ENCODE measurements at regions not wholly inside any gene's neighbourhood (a gene's known extent, or its start where the extent isn't known, plus 50 kb on each side); places are given as distances from the start of the nearest gene placed in this dataset.

DNA sequence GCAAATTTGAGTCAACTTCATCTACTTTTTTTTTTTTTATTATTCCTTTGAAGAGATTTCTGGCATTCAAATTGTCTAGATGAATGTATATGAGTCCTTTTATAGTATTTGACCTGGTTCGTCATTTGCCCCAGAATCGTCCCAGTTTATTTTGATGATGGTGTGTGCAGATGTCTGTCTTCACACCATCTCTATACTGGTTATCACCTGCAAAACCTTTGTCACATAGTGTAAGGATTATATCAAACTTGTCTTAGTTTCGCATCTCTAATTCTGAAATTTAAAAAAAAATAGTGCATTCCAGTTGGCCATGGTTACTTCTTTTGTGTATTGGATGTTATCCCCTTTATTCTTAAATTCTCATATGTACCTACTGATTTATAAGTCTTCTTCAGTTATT, 70.5 kb upstream of the CD99 start:
- H3K27me3 Mint-ChIP-seq, result no peaks in the 10 kb centered on the region
- ChIA-PET POLR2A (no interaction called here), CTCF (no interaction called here)
- H3K27ac Mint-ChIP-seq, result no peak overlapping the region
- H3K4me3 Mint-ChIP-seq, result no peak overlapping the region
- H3K9me3 Mint-ChIP-seq, result no peaks in the 10 kb centered on the region
- H3K36me3 Mint-ChIP-seq (ENCODE audit: low read depth), result peaks cover 70% of the 10 kb centered on the region
- peaks cover 14% of the 10 kb centered on the region for H3K4me1 Mint-ChIP-seq
- no peak for DNase-seq

DNA sequence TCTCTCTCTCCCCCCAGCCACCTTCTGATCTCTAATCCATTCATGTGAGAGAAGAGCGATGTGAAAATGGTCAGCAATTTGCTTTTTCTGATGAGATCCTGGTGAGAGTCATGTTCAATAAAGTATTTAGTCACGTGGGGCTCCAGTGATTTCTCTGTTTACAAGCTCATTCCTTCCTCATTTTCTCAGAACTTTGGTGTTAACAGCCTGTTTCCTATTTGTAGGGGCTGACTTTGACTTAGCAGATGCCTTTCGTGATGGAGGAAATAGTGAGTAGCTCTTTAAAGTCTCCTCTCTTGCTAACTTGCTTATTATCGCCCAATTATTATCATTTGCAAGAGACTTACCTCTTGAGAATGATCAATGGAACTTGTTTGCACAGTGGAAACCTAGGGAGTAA, 72.6 kb upstream of the CD99 start:
- Mint-ChIP-seq H3K9me3 (no peaks in the 10 kb centered on the region), H3K27me3 (no peaks in the 10 kb centered on the region), H3K4me1 (peaks cover 28% of the 10 kb centered on the region), H3K27ac (no peak overlapping the region), H3K36me3 (ENCODE audit: low read depth) (peaks cover 75% of the 10 kb centered on the region), H3K4me3 (no peak overlapping the region)
- ChIA-PET POLR2A (no interaction called here), CTCF (no interaction called here)
- DNase-seq, result no peak

DNA sequence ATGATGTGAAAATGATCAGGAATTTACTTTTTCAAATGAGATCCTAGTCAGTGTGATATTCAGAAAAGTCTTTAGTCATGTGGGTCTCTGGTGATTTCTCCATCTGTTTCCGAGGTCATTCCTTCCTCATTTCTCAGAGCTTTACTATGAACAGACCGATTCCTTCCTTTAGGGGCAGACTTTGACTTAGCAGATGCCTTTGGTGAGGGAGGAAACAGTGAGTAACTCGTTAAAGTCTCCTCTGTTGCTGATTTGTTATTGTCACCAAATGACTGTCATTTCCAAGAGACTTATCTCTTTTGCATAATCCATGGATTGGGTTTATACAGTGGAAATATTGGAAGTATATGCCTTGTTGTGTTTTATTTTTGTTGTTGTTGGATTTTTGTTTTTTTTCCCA, 76.2 kb upstream of the CD99 start:
- CTCF ChIA-PET, result no interaction called here
- H3K27ac Mint-ChIP-seq, result peak overlapping the region; percentile 23
- no peak for DNase-seq
- H3K36me3 Mint-ChIP-seq (ENCODE audit: low read depth), result peaks cover 75% of the 10 kb centered on the region
- POLR2A ChIA-PET, result no interaction called here
- peaks cover 57% of the 10 kb centered on the region for H3K4me1 Mint-ChIP-seq
- H3K4me3 Mint-ChIP-seq, result no peak overlapping the region
- H3K27me3 Mint-ChIP-seq, result no peaks in the 10 kb centered on the region
- no peaks in the 10 kb centered on the region for H3K9me3 Mint-ChIP-seq

DNA sequence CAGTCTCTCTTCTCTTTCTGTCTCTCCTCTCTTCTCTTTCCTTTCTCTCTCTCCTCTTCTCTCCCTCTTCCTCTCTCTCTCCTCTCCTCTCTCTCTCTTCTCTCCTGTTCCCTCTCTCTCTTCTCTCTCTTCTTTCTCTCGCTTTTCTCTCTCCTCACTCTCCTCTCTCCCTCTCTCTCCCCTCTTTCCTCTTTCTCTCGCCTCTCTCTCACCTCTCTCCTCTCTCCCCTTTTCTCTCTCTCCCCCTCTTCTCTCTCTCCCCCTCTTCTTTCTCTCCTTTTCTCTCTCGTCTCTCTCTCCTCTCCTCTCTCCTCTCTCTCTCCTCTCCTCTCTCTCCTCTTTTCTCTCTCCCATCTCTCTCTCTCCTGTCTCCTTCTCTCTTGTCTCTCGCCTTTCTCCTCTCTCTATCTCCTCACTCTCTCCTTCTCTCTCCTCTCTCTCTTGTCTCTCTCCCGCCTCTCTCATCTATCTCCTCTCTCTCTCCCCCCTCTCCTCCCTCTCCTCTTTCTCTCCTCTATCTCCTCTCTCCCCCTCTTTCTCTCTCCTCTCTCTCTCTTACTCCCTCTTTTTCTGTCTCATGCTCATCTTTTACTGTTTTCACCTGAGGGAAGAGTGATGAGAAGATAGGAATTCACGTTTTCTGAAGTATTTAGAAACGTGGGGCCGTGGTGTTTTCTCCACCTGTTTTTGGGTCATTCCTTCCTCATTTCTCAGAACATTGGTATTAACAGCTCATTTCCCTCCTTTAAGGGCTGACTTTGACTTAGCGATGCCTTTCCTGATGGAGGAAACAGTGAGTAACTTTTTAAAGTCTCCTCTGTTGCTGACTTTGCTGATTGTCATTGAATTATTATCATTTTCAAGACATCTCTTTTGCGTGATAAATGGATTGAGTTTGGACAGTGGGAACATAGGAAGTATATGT, 80.6 kb upstream of the CD99 start:
- no peak for DNase-seq
- no peaks in the 10 kb centered on the region for H3K27me3 Mint-ChIP-seq
- peak overlapping the region; percentile 71 for H3K27ac Mint-ChIP-seq
- CTCF ChIA-PET, result no interaction called here
- H3K4me1 Mint-ChIP-seq, result peaks cover 64% of the 10 kb centered on the region
- H3K36me3 Mint-ChIP-seq (ENCODE audit: low read depth), result peaks cover 68% of the 10 kb centered on the region
- H3K9me3 Mint-ChIP-seq, result no peaks in the 10 kb centered on the region
- H3K4me3 Mint-ChIP-seq, result peak overlapping the region; percentile 89
- POLR2A ChIA-PET, result no interaction called here

DNA sequence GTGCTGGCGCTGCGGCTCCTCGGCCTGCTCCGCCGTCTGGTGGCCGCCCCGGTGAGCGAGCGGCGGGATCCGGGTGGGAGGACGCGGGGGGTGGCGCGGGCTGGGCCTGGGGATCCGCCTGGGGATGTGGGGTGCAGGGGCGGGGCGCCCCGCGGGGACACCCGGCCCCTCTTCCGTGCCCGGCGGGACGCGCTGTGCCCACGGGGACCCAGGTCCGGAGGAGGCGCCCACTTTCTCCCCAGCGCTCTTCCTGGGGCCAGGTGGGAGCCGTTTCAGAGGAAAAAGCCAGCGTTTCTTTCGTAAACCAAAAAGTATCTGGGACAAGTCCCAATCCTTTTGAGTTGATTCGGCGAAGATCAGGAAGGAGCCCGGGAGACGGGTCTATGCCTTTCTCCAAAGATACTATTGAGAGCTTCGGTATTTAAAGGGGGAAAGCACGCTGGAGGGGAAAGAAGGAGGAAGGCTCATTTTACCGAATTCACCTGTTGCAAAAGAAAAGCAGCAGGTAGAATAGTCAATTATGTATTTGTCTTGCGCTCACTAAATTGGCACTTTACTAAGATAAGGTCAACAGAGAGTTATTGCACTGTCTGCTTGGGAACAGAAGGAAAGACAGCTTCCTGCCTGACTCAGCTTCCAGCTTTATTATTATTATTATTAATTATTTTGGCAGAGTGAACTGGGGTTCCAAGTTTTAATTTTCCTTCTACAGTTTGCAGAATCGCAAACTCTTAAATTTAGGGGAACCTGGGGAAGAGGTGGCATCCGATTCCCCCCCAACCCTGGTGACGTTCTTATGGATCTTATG, 81.5 kb upstream of the CD99 start:
- ChIA-PET CTCF (no interaction called here), POLR2A (no interaction called here)
- Mint-ChIP-seq H3K27ac (peak overlapping the region; percentile 73), H3K36me3 (ENCODE audit: low read depth) (peaks cover 65% of the 10 kb centered on the region), H3K9me3 (no peaks in the 10 kb centered on the region), H3K4me1 (peaks cover 58% of the 10 kb centered on the region), H3K4me3 (peak overlapping the region; percentile 89), H3K27me3 (no peaks in the 10 kb centered on the region)
- DNase-seq, result no peak

DNA sequence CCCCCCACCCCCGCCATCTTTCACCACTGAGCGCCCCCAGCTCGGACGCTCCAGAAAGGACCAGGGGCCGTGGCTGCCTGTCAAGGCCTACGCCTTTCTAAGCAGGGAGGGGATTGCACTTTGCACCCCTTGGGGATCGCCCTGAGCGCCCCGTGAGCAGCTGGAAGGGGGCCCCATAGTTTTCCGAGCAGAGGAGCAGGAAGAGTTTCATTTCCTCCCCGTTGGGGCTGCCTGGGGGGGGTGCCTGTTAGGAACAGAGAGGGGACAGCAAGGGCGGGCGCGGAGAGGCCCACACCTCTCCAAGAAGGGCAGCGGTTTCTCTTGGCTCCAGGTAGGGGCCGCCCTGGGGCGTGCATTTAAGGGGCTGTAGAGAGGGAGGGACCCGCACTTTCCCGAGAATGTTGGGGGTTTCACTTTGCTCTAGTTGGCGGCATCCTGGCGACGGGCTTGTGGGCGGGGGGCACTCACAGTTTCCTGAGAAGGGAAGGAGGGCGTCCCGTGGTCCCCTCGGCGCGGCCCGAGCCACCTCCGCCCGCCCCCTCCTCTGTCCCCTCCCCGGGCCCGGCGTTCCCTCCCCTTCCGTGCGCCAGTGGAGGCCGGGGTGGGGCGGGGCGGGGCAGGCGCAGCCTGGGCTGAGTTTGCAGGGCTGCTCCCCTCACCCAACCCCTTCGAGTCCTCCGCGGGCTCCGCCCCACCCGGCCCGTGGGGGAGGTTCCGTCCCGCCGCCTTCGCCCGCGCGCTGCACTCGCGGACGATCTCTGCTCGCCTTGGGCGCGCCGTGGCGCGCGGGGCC, 82.3 kb upstream of the CD99 start:
- H3K36me3 Mint-ChIP-seq (ENCODE audit: low read depth), result peaks cover 57% of the 10 kb centered on the region
- H3K27ac Mint-ChIP-seq, result peak overlapping the region; percentile 85
- peak overlapping the region; percentile 89 for H3K4me3 Mint-ChIP-seq
- H3K27me3 Mint-ChIP-seq, result no peaks in the 10 kb centered on the region
- no peaks in the 10 kb centered on the region for H3K9me3 Mint-ChIP-seq
- CTCF ChIA-PET, result no interaction called here
- H3K4me1 Mint-ChIP-seq, result peaks cover 56% of the 10 kb centered on the region
- peak; percentile 91 for DNase-seq
- POLR2A ChIA-PET, result no interaction called here

DNA sequence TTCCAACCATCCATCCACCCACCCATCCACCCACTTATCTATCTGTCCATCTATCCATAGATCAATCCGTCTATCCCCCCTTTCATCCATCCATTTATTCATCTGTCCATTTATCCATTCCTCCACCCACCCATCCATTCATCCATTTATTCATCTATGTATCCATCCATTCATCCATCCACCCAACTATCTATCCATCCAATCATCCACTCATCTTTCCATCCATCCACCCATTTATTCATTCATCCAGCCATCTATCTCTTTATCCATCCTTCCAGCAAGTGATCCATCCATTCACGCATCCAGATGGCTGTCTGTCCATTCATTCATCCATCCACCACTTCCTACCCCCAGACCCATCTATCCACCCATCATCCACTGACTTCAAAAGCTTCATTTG, 84.0 kb upstream of the CD99 start:
- Mint-ChIP-seq H3K27ac (no peak overlapping the region), H3K27me3 (no peaks in the 10 kb centered on the region)

DNA sequence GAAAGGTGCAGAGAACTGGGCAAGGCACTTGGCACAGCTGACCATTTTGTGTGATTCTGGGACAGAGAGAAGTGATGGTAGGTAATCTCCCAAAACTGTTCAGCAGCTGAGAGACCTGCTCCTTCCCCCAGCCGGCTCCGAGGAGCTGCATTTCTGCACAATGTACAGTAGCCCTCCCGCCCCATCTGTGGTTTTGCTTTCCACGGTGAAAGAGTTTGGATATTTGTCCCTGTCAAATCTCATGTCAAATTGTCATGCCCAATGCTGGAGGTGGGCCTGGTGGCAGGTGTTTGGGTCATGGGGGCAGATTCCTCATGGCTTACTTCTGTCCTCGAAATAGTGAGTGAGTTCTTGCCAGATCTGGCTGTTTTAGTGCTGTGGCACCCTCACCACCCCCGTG, 90.5 kb upstream of the CD99 start:
- POLR2A ChIA-PET, result no interaction called here
- DNase-seq, result no peak
- peaks cover 2% of the 10 kb centered on the region for H3K4me1 Mint-ChIP-seq
- H3K27ac Mint-ChIP-seq, result no peak overlapping the region
- no peak overlapping the region for H3K4me3 Mint-ChIP-seq
- peaks cover 42% of the 10 kb centered on the region for H3K36me3 Mint-ChIP-seq (ENCODE audit: low read depth)
- no peaks in the 10 kb centered on the region for H3K9me3 Mint-ChIP-seq
- no peaks in the 10 kb centered on the region for H3K27me3 Mint-ChIP-seq
- CTCF ChIA-PET, result no interaction called here

More for the DNA sequence above, 84.0 kb upstream of the CD99 start:
- H3K36me3 Mint-ChIP-seq (ENCODE audit: low read depth), result peaks cover 51% of the 10 kb centered on the region
- H3K4me1 Mint-ChIP-seq, result peaks cover 41% of the 10 kb centered on the region
- H3K9me3 Mint-ChIP-seq, result no peaks in the 10 kb centered on the region
- no peak for DNase-seq
- peak overlapping the region; percentile 89 for H3K4me3 Mint-ChIP-seq
- ChIA-PET CTCF (no interaction called here), POLR2A (no interaction called here)

DNA sequence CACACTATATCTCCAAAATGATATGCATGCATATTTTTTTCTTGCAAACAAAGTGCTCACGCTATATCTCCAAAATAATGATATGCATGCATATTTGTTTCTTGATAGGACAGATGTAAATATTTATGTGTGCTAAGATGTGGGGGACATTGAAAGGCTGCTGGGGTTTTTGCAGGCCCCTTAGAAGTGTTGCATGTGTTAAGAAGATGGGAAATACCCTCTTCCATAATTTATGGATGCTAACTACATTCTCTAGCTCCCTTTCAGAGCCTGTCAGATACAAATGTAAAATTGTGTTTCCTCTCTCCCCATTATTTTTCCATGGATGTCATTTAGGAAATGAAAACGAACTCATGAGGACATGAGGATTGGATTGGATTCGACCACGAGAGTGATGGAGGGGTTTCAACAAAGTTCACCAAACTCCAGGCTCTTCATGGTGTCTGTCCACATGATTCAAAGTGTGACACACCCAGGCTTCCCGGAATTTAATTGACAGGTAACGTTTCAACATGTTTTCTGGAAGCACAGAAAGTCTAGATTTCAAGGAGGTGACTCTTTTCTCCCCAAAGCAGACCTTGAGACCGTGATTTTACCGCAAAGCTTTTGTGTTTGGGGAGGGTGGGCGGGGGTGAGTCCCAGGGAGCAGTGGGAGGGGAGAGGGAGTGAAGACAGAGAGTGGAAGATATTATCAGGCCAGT, 94.4 kb upstream of the CD99 start:
- Mint-ChIP-seq H3K27me3 (no peaks in the 10 kb centered on the region), H3K27ac (no peak overlapping the region), H3K36me3 (ENCODE audit: low read depth) (peaks cover 25% of the 10 kb centered on the region), H3K9me3 (no peaks in the 10 kb centered on the region), H3K4me3 (no peak overlapping the region), H3K4me1 (peaks cover 12% of the 10 kb centered on the region)
- ChIA-PET CTCF (no interaction called here), POLR2A (no interaction called here)
- DNase-seq, result no peak

DNA sequence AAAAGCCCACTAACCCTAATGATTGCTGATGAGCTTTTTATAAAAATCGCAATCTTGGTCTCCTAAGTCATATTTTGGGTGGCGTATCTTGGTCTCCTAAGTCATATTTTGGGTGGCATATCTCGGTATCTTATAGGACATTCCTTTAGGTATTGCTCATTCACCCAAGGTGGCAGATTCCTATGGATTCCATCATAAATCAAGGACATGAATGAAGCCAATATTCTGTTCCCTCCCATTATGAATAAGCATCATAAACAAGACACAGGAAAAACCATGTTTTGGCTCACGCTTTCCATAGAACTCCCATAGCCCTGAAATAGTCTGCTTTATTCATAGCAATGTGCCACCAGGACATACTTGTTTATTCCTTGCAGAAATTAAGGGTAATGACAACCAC, 95.0 kb upstream of the CD99 start:
- ChIA-PET CTCF (no interaction called here), POLR2A (no interaction called here)
- H3K27ac Mint-ChIP-seq, result no peak overlapping the region
- peaks cover 19% of the 10 kb centered on the region for H3K36me3 Mint-ChIP-seq (ENCODE audit: low read depth)
- H3K4me1 Mint-ChIP-seq, result peaks cover 14% of the 10 kb centered on the region
- H3K9me3 Mint-ChIP-seq, result no peaks in the 10 kb centered on the region
- no peak for DNase-seq
- H3K4me3 Mint-ChIP-seq, result no peak overlapping the region
- no peaks in the 10 kb centered on the region for H3K27me3 Mint-ChIP-seq

DNA sequence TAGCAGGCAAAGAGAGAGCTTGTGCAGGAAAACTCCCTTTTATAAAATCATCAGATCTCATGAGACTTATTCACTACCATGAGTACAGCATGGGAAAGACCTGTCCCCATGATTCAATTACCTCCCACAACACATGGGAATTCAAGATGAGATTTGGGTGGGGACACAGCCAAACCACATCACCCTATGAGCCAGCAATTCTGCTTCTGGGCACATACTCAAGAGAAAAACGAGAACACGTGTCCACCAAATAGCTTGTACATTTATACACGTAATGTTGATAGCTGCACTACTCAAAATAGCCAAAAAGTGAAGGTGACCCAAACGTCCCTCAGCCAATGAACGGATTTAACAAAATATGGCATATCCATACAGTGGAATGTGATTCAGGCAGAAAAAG, 94.5 kb upstream of the DHRSX start:
- CTCF ChIA-PET, result no interaction called here

DNA sequence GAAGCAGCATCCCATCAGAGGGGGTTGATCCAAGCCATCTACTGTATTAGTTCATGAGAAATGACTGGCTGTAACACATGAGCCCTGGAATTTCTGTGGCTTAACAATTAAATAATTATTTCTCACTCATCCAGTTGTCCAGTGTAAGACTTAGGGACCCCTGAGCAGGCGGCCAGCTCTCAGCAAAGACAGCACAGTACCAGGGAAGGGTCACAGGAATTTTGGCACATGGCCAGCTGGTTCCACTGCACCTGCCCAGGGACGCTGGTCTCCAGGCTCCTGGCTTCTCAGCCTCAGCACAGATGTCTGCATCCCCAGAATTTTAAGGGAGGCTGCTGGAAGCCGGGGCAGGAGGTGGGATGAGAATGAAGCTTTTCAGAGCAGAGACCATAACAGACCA, 93.7 kb upstream of the DHRSX start:
- Mint-ChIP-seq H3K4me3 (no peak overlapping the region), H3K27me3 (no peaks in the 10 kb centered on the region), H3K9me3 (no peaks in the 10 kb centered on the region), H3K36me3 (ENCODE audit: low read depth) (peaks cover 6% of the 10 kb centered on the region), H3K27ac (no peak overlapping the region), H3K4me1 (peaks cover 14% of the 10 kb centered on the region)
- ChIA-PET CTCF (no interaction called here), POLR2A (no interaction called here)
- DNase-seq, result no peak

More for the DNA sequence above, 94.5 kb upstream of the DHRSX start:
- POLR2A ChIA-PET, result no interaction called here
- Mint-ChIP-seq H3K27me3 (no peaks in the 10 kb centered on the region), H3K36me3 (ENCODE audit: low read depth) (peaks cover 12% of the 10 kb centered on the region), H3K4me3 (no peak overlapping the region), H3K27ac (no peak overlapping the region), H3K9me3 (no peaks in the 10 kb centered on the region), H3K4me1 (peaks cover 14% of the 10 kb centered on the region)
- DNase-seq, result no peak

DNA sequence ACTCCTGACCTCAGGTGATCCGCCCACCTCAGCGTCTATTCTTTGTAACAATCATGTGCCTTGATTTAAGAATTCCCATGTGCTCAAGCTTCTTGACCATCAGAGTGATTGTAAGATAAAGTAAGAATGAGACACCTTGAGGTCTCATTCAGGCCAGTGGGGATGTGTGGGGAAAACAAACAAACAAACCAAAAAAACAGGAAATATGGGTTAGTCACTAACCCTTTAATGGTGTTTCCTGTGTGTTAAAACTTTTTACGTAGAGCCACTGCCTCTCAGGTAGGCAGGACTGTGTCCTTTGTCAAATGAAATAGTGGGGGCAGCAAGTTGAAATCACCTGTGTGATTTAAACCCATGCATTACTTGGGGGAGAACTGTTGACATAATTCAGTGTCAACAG, 91.5 kb upstream of the DHRSX start:
- ChIA-PET POLR2A (no interaction called here), CTCF (no interaction called here)
- peaks cover 4% of the 10 kb centered on the region for H3K27me3 Mint-ChIP-seq
- H3K27ac Mint-ChIP-seq, result peak overlapping the region; percentile 33
- no peak for DNase-seq
- H3K36me3 Mint-ChIP-seq (ENCODE audit: low read depth), result peaks cover 2% of the 10 kb centered on the region
- no peak overlapping the region for H3K4me3 Mint-ChIP-seq
- H3K4me1 Mint-ChIP-seq, result peaks cover 14% of the 10 kb centered on the region
- H3K9me3 Mint-ChIP-seq, result no peaks in the 10 kb centered on the region

Measured in activated CD4-positive, alpha-beta memory T cell treated with anti-CD3 and anti-CD28 coated beads, Interleukin-2, amount 10 ng/mL, durations not matched to agents 7 days and 5 days (primary cell).